ENCODE measurements at regions not wholly inside any gene's neighbourhood (a gene's known extent, or its start where the extent isn't known, plus 50 kb on each side); places are given as distances from the start of the nearest gene placed in this dataset.
"Not testable (repeated sequence)": the region's sequence is repeated elsewhere in the genome, so short reads cannot be mapped to it uniquely, and the experiment has no call there.

DNA sequence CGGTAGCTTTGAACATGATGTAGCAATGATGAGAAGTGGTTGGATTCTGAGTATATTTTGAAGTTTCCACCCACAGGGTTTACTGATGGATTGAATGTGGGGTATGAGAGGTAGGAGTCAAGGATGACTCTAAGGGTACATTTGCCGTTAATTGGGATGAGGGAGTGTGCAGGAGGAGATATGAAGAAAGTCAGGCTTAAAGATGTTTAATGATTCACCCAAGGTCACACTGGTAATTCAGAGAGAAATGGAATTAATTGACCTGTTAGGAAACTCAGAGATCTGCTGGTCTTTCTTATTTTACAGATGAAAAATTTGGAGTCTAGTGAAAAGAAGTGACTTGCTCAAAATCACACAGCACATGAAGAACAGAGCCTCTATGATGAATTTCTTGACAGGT is 390.7 kb downstream of the GBA3 start:
- no peaks in the 10 kb centered on the region for H3K36me3 ChIP-seq (ENCODE audit: insufficient read depth, low read length)

DNA sequence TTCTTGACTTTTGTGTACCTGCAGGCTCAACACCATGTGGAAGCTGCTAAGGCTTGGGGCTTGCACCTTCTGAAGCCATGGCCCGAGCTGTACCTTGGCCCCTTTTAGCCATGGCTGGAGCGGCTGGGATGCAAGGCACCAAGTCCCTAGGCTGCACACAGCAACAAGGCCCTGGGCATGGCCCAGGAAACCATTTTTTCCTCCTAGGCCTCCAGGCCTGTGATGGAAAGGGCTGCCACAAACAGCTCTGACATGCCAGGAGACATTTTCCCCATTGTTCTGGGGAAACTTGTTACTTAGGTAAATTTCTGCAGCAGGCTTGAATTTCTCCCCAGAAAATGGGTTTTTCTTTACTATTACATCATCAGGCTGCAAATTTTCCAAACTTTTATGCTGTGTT is 387.4 kb downstream of the GBA3 start:
- not testable (repeated sequence) for H3K9ac ChIP-seq (ENCODE audit: insufficient read length); H3K27ac ChIP-seq; DNase-seq (ENCODE audit: low read depth, low spot score); H3K36me3 ChIP-seq (ENCODE audit: insufficient read depth, low read length); H3K4me3 ChIP-seq; H3K9me3 ChIP-seq (ENCODE audit: low read depth, low read length)

More for the DNA sequence above, 390.7 kb downstream of the GBA3 start:
- TF ChIP-seq FOXP2 (optimal IDR thresholded peaks at IDR 0.05; ENCODE audit: control extremely low read depth, extremely low read length, insufficient read depth), result no peak
- DNase-seq (ENCODE audit: low read depth, low spot score), result no peak
- no peak overlapping the region for H3K27ac ChIP-seq
- no peaks in the 10 kb centered on the region for H3K9me3 ChIP-seq (ENCODE audit: low read depth, low read length)
- no peak overlapping the region for H3K4me3 ChIP-seq
- no peak overlapping the region for H3K9ac ChIP-seq (ENCODE audit: insufficient read length)

DNA sequence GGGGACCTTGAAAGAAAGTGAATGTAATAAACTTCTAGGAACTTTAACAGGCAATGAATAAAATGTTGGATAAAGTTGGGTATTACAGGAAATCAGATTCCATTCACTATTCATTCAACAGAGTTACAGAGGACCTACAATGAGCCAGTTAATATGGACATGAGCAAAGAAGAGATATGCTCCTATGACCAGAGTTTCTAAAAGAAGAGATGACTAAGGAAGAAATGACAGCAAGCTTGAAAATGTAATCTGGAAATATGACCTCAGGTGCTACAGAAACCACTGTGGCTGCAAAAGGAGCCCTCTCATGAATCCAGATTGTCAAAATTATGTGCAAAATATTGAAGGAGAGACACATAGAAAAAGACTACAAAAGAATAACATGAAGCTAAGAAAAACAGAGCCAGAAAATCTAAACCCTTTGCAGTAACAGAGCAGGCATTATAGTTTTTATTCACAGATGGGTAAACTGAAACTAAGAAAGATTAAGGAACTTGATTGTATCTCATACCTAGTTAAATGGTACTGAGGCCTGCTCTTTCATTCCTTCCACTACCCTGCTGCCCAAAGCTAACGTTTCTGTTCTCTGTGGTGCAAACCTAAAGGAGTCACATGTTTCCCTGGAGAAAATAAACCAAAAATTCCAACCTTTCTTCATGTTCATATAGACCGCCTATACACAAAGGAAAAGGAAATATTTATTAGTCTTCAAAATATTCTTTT is 378.3 kb downstream of the GBA3 start:
- DNase-seq (ENCODE audit: low read depth, low spot score), result no peak
- Histone ChIP-seq H3K4me3 (no peak overlapping the region), H3K36me3 (ENCODE audit: insufficient read depth, low read length) (no peaks in the 10 kb centered on the region), H3K27ac (no peak overlapping the region), H3K9me3 (ENCODE audit: low read depth, low read length) (no peaks in the 10 kb centered on the region), H3K9ac (ENCODE audit: insufficient read length) (no peak overlapping the region)
- TF ChIP-seq FOXP2 (optimal IDR thresholded peaks at IDR 0.05; ENCODE audit: control extremely low read depth, extremely low read length, insufficient read depth) (no peak), EZH2 (IDR thresholded peaks at IDR 0.05) (no peak), POLR2AphosphoS5 (IDR thresholded peaks at IDR 0.05; ENCODE audit: borderline replicate concordance, low read depth, low read length) (no peak)

DNA sequence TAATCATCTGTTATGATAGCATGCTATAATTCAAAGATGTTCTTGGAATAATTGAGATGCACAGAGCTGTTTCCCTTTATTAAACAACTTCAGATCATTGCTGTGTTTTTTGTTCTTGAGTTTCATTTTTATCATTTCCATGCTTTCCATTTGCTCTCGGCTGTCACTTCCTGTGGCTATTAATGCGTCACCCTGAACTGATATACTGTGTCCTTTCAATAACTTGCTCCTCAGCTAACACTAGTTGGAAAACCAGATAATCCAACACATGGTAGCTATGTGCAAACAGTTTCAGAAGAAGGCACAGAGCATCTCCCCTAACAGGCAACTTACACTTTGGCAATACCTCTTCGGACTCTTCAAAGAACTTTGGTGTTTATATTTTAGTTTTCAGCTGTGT is 376.0 kb downstream of the GBA3 start:
- Histone ChIP-seq H3K36me3 (ENCODE audit: insufficient read depth, low read length) (no peaks in the 10 kb centered on the region), H3K4me3 (no peak overlapping the region), H3K9me3 (ENCODE audit: low read depth, low read length) (no peaks in the 10 kb centered on the region), H3K27ac (no peak overlapping the region), H3K9ac (ENCODE audit: insufficient read length) (no peak overlapping the region)
- no peak for DNase-seq (ENCODE audit: low read depth, low spot score)
- TF ChIP-seq POLR2AphosphoS5 (IDR thresholded peaks at IDR 0.05; ENCODE audit: borderline replicate concordance, low read depth, low read length) (no peak), FOXP2 (optimal IDR thresholded peaks at IDR 0.05; ENCODE audit: control extremely low read depth, extremely low read length, insufficient read depth) (no peak), EZH2 (IDR thresholded peaks at IDR 0.05) (no peak)

DNA sequence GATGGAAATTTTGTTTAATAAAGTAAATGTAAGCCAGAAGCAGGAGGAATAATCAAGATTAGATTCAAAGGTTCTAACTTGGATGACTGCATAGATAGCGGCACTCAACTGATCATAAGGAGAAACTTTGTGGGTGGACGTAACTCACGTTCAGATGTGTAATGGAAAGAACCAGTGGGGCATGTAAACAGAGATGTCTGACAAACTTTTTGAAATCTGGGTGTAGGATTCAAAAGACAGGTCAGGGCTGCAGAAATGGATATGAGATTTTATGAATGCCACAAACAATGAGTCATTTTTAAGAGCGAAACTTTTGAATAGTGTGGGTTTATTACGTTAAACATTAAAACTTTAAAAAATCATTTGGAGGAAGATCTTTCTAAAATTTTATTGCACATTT is 375.6 kb downstream of the GBA3 start:
- no peaks in the 10 kb centered on the region for H3K36me3 ChIP-seq (ENCODE audit: insufficient read depth, low read length)
- no peaks in the 10 kb centered on the region for H3K9me3 ChIP-seq (ENCODE audit: low read depth, low read length)
- no peak overlapping the region for H3K4me3 ChIP-seq
- no peak for TF ChIP-seq POLR2AphosphoS5 (IDR thresholded peaks at IDR 0.05; ENCODE audit: borderline replicate concordance, low read depth, low read length)
- no peak overlapping the region for H3K9ac ChIP-seq (ENCODE audit: insufficient read length)
- H3K27ac ChIP-seq, result no peak overlapping the region
- DNase-seq (ENCODE audit: low read depth, low spot score), result no peak

DNA sequence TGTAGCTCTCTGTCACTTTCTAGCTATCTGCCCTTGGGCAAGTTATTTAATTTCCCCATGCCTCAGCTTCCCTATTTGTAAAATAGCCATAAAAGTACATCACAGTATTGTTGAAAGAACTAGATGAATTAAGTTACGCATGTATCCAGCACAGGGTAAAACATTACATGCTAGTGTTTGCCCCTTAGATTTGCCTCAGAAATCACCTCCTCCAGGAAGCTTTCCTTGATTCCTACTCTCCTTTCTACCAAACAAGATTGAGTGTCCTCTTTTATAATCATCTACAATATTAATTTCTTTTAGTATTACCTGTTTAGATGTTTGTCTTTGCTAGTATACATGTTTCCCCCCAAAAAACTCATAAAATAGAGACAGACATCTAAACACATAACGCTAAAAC is 369.5 kb downstream of the GBA3 start:
- H3K4me3 ChIP-seq, result no peak overlapping the region
- TF ChIP-seq EZH2 (IDR thresholded peaks at IDR 0.05) (no peak), FOXP2 (optimal IDR thresholded peaks at IDR 0.05; ENCODE audit: control extremely low read depth, extremely low read length, insufficient read depth) (no peak), POLR2AphosphoS5 (IDR thresholded peaks at IDR 0.05; ENCODE audit: borderline replicate concordance, low read depth, low read length) (no peak)
- H3K27ac ChIP-seq, result no peak overlapping the region
- no peak for DNase-seq (ENCODE audit: low read depth, low spot score)
- no peaks in the 10 kb centered on the region for H3K9me3 ChIP-seq (ENCODE audit: low read depth, low read length)
- H3K36me3 ChIP-seq (ENCODE audit: insufficient read depth, low read length), result no peaks in the 10 kb centered on the region
- no peak overlapping the region for H3K9ac ChIP-seq (ENCODE audit: insufficient read length)

DNA sequence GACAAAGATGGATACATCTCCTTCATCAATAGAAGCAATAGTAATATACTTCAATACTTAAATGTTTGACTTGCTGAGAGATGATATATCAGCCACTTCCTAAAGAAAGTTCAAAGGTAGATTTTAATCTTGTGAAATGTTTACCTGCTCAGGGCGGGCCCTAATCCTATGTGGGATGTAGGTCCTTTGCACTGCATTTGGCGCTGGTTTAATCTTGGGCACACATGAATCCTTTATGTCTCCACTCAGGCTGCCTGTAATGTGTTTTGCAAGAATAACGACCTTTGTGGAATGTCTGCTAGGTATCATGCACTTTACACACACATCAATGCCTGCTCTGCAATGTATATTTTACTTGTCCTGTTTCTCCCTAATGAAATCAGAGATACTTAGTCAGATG is 368.7 kb downstream of the GBA3 start:
- no peaks in the 10 kb centered on the region for H3K36me3 ChIP-seq (ENCODE audit: insufficient read depth, low read length)
- H3K27ac ChIP-seq, result no peak overlapping the region
- DNase-seq (ENCODE audit: low read depth, low spot score), result no peak
- no peak for TF ChIP-seq EZH2 (IDR thresholded peaks at IDR 0.05)
- no peak for TF ChIP-seq POLR2AphosphoS5 (IDR thresholded peaks at IDR 0.05; ENCODE audit: borderline replicate concordance, low read depth, low read length)
- TF ChIP-seq FOXP2 (optimal IDR thresholded peaks at IDR 0.05; ENCODE audit: control extremely low read depth, extremely low read length, insufficient read depth), result no peak
- H3K9me3 ChIP-seq (ENCODE audit: low read depth, low read length), result no peaks in the 10 kb centered on the region
- H3K9ac ChIP-seq (ENCODE audit: insufficient read length), result no peak overlapping the region
- H3K4me3 ChIP-seq, result no peak overlapping the region

- Histone ChIP-seq H3K27ac (no peak overlapping the region), H3K9me3 (ENCODE audit: low read depth, low read length) (no peaks in the 10 kb centered on the region), H3K9ac (ENCODE audit: insufficient read length) (no peak overlapping the region), H3K4me3 (no peak overlapping the region), H3K36me3 (ENCODE audit: insufficient read depth, low read length) (no peaks in the 10 kb centered on the region)
- DNase-seq (ENCODE audit: low read depth, low spot score), result no peak
- TF ChIP-seq FOXP2 (optimal IDR thresholded peaks at IDR 0.05; ENCODE audit: control extremely low read depth, extremely low read length, insufficient read depth) (no peak), POLR2AphosphoS5 (IDR thresholded peaks at IDR 0.05; ENCODE audit: borderline replicate concordance, low read depth, low read length) (no peak), EZH2 (IDR thresholded peaks at IDR 0.05) (no peak)
Observed at GRCh38 chr4:23060776-23061175, 368.0 kb downstream of the GBA3 start.

GRCh38 chr4:23058165-23058776 is 365.5 kb downstream of the GBA3 start:
- Histone ChIP-seq H3K9me3 (ENCODE audit: low read depth, low read length) (no peaks in the 10 kb centered on the region), H3K27ac (no peak overlapping the region), H3K9ac (ENCODE audit: insufficient read length) (no peak overlapping the region), H3K36me3 (ENCODE audit: insufficient read depth, low read length) (no peaks in the 10 kb centered on the region), H3K4me3 (no peak overlapping the region)
- TF ChIP-seq FOXP2 (optimal IDR thresholded peaks at IDR 0.05; ENCODE audit: control extremely low read depth, extremely low read length, insufficient read depth) (no peak), POLR2AphosphoS5 (IDR thresholded peaks at IDR 0.05; ENCODE audit: borderline replicate concordance, low read depth, low read length) (no peak)
- DNase-seq (ENCODE audit: low read depth, low spot score), result no peak
